GM18508 (cell line): ENCODE measurements at regions not wholly inside any gene's neighbourhood (a gene's known extent, or its start where the extent isn't known, plus 50 kb on each side); places are given as distances from the start of the nearest gene placed in this dataset.

ENCODE experiments used
- ATAC-seq: cut with Tn5 transposase; IDR thresholded peaks from one replicate; pipeline ENCODE4 v1.9.1; 2021; ENCODE audit warnings: moderate number of reproducible peaks; ENCODE audit not compliant: insufficient read depth, unreplicated experiment

- ATAC-seq = no peak
Measured at GRCh38 chr20:39133201-39133600, 171.1 kb downstream of the DHX35 start.

DNA sequence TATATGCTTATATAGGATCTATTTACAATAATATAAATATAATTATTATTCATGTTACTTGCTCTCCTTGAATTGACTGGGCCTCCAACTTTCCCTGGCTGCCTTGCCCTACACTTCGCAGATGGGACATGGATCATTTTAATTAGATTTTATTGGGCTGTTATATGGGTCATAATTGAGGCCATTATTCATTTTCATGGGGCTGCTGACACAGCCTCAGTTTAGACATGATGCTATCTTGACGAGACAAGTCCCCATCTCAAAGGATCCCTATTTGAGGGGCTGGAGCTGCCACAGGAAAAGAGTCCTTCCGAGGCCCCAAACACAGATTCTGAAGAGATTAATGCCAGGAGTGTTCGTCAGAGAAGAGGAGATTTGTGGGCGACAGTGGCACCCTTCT, 170.4 kb downstream of the DHX35 start:
- no peak for ATAC-seq

DNA sequence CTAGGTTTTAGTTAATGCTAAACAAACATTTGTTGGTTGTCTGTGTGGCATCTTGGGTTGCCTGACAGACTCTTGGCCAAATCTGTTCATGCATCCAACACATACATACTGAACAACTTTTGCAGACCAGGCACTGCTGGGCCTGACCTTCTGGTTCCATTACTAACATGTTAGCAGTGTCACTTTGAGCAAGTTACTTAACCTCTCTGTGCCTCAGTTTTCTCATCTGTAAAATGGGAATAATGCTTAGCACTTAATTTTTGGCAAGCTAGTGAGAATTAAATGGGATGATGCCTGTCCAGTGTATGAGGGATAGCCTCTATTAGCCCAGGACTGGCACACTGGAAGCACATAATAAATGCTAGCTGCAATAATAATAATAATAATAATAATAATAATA, 169.9 kb downstream of the DHX35 start:
- ATAC-seq = no peak

DNA sequence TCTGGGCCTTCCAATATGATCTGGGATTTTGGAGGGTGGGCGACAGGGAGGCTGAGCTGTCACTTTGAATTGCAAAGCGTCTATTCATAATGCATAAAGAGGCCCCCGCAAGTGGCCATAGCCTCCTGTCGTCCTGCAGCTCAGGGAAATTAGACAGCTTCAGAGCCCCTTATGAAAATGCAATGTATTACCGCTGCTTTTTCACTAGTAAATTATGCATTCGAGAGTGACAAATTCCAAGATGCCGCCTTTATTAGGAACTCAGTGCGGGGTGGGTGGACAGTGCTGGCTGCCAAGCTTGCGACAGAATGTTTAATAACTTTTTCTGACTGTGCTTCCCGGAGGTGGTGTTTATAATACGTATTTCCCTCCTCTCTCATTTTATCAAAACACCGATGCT, 168.5 kb downstream of the DHX35 start:
- no peak for ATAC-seq

DNA sequence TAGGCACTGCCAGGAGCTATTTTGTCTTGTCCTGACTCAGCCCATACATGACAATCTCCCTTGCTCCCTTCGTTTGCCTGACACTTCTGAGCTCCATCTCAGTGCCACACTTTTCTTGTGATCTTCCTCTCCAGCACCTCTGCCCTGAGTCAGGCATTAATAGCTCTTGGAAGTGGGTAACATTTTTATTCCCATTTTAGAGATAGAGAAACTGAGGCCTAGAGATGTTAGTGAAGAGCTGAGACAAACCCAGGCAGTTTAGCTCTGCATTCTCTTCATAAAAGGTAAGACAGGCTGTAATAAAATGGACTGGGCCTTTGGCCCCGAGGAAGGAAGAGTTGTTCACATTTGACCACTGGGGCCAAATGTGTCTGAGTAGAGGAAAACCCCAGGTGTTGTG, 167.4 kb downstream of the DHX35 start:
- no peak for ATAC-seq

GRCh38 chr20:39124064-39124463, 161.9 kb downstream of the DHX35 start:
- ATAC-seq = no peak

DNA sequence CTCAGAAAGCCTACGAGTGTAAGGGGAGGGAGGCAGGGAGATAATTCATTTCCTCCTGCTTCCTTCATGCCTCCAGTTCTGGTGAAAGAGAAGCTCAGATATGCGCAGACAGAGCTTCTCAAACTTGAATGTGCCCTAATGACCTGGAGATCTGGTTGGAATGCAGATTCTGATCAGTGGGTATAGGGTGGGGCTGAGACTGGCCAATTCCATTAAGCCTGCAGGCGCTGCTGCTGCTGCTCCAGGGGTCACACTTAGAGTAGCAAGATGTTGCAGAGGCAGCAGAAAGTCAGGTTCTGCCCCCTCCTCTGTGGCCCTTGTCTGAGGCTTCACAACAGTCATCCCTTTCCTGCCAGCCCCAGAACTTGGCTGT, 161.0 kb downstream of the DHX35 start:
- no peak for ATAC-seq

DNA sequence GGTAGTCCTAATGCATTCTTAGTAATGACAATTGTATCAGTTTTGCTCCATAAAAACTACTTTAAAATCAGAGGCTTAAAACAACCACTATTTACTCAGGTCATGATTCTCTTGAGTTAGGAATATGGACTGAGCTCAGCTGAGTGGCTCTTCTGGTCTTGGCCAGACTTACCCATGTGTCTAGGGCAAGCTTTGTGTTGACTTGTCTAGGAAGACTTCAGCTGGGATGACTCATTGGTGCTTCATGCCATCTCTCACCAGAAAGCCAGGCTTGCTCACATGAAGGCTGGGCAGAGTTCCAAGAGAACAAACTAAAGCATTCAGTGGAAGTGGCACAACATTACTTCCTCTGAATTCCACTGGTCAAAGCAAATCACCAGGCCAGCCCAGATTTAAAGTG, 155.3 kb downstream of the DHX35 start:
- no peak for ATAC-seq

GRCh38 chr20:39116020-39116419, 153.9 kb downstream of the DHX35 start:
- no peak for ATAC-seq

GRCh38 chr20:39112178-39112743, 150.1 kb downstream of the DHX35 start:
- no peak for ATAC-seq

GRCh38 chr20:39111359-39112177, 149.4 kb downstream of the DHX35 start:
- no peak for ATAC-seq

GRCh38 chr20:39110819-39111136, 148.6 kb downstream of the DHX35 start:
- ATAC-seq = no peak

GRCh38 chr20:39109933-39110818, 148.0 kb downstream of the DHX35 start:
- no peak for ATAC-seq

DNA sequence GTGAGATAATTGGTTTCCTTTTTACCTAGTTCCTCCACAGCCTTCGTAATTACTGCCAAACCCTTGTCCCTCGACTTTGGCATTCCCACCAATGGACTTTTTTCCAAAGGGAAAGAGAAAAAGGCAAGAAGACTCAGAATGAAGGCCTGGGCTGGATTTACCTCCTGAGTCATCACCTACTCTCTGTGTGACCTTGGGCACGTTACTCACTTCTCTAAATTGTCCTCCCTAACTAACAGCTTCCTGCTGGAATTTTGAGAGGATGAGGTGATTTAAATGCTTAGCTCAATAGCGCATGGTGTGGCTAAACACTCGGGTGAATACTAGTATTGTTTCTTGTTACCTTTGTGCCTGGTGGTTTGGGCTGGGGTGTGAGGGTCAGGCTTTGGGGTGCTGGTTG, 146.6 kb downstream of the DHX35 start:
- ATAC-seq = no peak

- no peak for ATAC-seq
Measured at GRCh38 chr20:39107741-39108140, 145.6 kb downstream of the DHX35 start.

DNA sequence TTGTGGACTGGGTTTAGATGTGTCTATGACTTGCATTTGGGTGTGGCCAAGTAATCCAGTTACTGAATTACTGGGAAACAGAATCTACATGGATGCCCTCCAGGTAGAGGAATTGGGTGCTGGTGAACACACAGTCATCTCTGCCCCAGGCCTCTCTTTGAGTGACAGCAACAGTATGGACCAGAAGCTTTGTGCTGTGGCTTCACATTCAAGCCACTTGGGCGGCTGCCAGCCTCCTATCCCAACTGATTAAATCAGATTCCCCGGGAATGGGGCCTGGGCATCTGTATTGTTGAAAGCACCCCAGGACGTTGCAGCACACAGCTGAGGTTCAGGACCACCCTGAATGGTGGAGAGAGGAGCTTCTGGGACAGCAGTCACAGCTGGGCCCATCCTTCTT, 144.6 kb downstream of the DHX35 start:
- no peak for ATAC-seq

GRCh38 chr20:39105551-39105950, 143.4 kb downstream of the DHX35 start:
- ATAC-seq = no peak

GRCh38 chr20:39103732-39104131, 141.6 kb downstream of the DHX35 start:
- no peak for ATAC-seq

GRCh38 chr20:39103305-39103704, 141.2 kb downstream of the DHX35 start:
- ATAC-seq = no peak

DNA sequence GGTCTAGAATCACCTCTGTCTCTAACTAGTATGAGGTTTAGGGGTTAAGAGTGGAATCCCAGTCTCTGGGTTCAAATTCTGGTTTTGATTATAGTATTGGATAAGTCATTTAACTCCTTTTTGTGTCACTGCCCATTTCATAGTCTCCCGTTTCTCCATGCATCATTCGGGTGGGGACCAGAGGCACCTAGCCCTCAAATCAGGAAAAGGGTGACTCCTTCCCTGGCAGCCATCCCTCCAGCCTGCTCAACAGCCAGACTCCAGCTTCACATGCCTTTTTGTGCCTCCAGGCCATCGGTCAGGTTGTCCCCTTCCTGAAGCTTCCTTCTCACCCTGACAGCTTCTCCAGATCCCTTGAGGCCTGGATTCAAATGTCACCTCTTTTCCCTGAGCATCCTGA, 139.8 kb downstream of the DHX35 start:
- no peak for ATAC-seq

DNA sequence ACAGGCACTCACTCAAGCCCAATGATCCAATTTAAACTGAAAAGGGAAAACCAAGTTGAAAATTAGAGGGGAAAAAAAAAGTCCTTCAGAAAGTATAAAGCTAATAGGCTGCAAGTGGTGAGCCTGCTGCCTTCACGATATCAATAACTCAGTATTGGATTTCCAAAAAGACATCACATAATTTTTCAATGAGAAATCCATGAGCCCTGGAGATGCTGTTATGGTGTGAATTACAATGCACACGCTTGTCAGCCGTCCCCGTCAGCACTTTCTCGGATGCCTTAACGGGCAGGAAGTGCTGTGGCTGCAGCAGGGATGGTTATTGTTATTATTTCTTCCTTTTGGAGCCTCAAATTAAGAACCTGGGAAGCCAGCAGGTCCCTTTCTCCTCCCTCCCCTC, 138.5 kb downstream of the DHX35 start:
- no peak for ATAC-seq
